ENCODE measurements at regions not wholly inside any gene's neighbourhood (a gene's known extent, or its start where the extent isn't known, plus 50 kb on each side); places are given as distances from the start of the nearest gene placed in this dataset.

GRCh38 chr5:100322483-100322882 lies 212.7 kb upstream of the FAM174A start:
- no peak for TF ChIP-seq EZH2 (IDR thresholded peaks at IDR 0.05; ENCODE audit: borderline replicate concordance, low read depth, low read length, severe bottlenecking)
- TF ChIP-seq, protein P1, sequence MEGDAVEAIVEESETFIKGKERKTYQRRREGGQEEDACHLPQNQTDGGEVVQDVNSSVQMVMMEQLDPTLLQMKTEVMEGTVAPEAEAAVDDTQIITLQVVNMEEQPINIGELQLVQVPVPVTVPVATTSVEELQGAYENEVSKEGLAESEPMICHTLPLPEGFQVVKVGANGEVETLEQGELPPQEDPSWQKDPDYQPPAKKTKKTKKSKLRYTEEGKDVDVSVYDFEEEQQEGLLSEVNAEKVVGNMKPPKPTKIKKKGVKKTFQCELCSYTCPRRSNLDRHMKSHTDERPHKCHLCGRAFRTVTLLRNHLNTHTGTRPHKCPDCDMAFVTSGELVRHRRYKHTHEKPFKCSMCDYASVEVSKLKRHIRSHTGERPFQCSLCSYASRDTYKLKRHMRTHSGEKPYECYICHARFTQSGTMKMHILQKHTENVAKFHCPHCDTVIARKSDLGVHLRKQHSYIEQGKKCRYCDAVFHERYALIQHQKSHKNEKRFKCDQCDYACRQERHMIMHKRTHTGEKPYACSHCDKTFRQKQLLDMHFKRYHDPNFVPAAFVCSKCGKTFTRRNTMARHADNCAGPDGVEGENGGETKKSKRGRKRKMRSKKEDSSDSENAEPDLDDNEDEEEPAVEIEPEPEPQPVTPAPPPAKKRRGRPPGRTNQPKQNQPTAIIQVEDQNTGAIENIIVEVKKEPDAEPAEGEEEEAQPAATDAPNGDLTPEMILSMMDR (IDR thresholded peaks at IDR 0.05; ENCODE audit: borderline replicate concordance, extremely low read depth, low read length, poor library complexity, severe bottlenecking), result no peak
- DNase-seq, result no peak
- Histone ChIP-seq H3K4me2 (ENCODE audit: insufficient read depth, low read length) (no peak overlapping the region), H3K36me3 (ENCODE audit: insufficient read depth, low read length) (no peaks in the 10 kb centered on the region), H3K4me1 (ENCODE audit: insufficient read depth, low read length) (no peaks in the 10 kb centered on the region), H3K9me3 (ENCODE audit: insufficient read depth, low read length, severe bottlenecking) (no peaks in the 10 kb centered on the region), H3K27me3 (ENCODE audit: insufficient read depth, low read length, poor library complexity) (no peaks in the 10 kb centered on the region), H4K20me1 (ENCODE audit: insufficient read depth, low read length) (no peaks in the 10 kb centered on the region), H3K9ac (ENCODE audit: low read depth, low read length) (no peak overlapping the region), H2AFZ (ENCODE audit: low read depth, low read length) (no peak overlapping the region), H3K27ac (ENCODE audit: low read length) (no peak overlapping the region), H3K4me3 (ENCODE audit: low read depth in 1 of 2, low read length in 2 of 2) (no peak overlapping the region), H3K79me2 (ENCODE audit: insufficient read depth, low read length) (no peaks in the 10 kb centered on the region)
- ATAC-seq (ENCODE audit: insufficient read depth, low read depth), result no peak

DNA sequence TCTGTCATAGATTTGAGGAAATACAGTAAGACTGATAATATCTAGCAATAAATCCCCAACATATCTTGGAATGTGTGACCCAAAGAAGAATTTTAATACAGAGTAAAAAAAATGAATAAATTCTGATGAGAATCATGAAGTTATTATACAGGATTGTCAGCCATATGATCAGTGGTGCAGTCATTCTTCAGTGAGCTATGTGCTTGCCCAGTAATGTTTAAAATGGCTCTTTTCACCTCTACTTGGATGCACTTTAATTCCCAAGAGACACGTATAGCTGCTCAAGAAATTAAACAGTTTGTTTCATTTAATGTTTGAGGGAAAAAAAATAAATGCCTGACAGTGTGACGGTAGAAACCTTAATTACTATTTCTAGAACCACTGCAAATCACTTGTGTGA lies 215.3 kb upstream of the FAM174A start:
- Histone ChIP-seq H3K36me3 (ENCODE audit: insufficient read depth, low read length) (no peaks in the 10 kb centered on the region), H3K9ac (ENCODE audit: low read depth, low read length) (no peak overlapping the region), H3K27me3 (ENCODE audit: insufficient read depth, low read length, poor library complexity) (no peaks in the 10 kb centered on the region), H3K4me2 (ENCODE audit: insufficient read depth, low read length) (no peak overlapping the region), H3K9me3 (ENCODE audit: insufficient read depth, low read length, severe bottlenecking) (no peaks in the 10 kb centered on the region), H3K27ac (ENCODE audit: low read length) (no peak overlapping the region), H3K4me3 (ENCODE audit: low read depth in 1 of 2, low read length in 2 of 2) (no peak overlapping the region), H4K20me1 (ENCODE audit: insufficient read depth, low read length) (no peaks in the 10 kb centered on the region), H3K4me1 (ENCODE audit: insufficient read depth, low read length) (no peaks in the 10 kb centered on the region), H2AFZ (ENCODE audit: low read depth, low read length) (no peak overlapping the region), H3K79me2 (ENCODE audit: insufficient read depth, low read length) (no peaks in the 10 kb centered on the region)
- no peak for DNase-seq
- no peak for TF ChIP-seq EZH2 (IDR thresholded peaks at IDR 0.05; ENCODE audit: borderline replicate concordance, low read depth, low read length, severe bottlenecking)
- TF ChIP-seq, protein P1 (IDR thresholded peaks at IDR 0.05; ENCODE audit: borderline replicate concordance, extremely low read depth, low read length, poor library complexity, severe bottlenecking), result no peak
- ATAC-seq (ENCODE audit: insufficient read depth, low read depth), result no peak

DNA sequence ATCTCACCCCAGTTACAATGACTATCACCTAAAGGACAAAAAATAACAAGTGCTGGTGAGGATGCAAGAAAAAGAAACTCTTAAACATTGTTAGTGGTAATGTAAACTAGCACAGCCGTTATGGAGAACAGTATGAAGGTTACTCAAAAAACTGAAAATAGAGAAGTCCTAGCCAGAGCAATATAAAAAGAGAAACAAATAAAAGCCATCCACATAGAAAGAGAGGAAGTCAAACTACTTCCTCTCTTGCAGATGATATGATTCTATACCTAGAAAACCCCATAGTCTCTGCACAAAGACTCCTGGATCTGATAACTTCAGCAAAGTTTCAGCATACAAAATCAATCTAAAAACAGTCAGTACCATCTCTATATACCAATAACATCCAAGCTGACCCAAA lies 221.5 kb upstream of the FAM174A start:
- Histone ChIP-seq H3K9ac (ENCODE audit: low read depth, low read length) (no peak overlapping the region), H4K20me1 (ENCODE audit: insufficient read depth, low read length) (no peaks in the 10 kb centered on the region), H3K36me3 (ENCODE audit: insufficient read depth, low read length) (no peaks in the 10 kb centered on the region), H3K27ac (ENCODE audit: low read length) (no peak overlapping the region), H2AFZ (ENCODE audit: low read depth, low read length) (no peak overlapping the region), H3K4me3 (ENCODE audit: low read depth in 1 of 2, low read length in 2 of 2) (no peak overlapping the region), H3K4me2 (ENCODE audit: insufficient read depth, low read length) (no peak overlapping the region), H3K79me2 (ENCODE audit: insufficient read depth, low read length) (no peaks in the 10 kb centered on the region), H3K9me3 (ENCODE audit: insufficient read depth, low read length, severe bottlenecking) (no peaks in the 10 kb centered on the region), H3K4me1 (ENCODE audit: insufficient read depth, low read length) (no peaks in the 10 kb centered on the region), H3K27me3 (ENCODE audit: insufficient read depth, low read length, poor library complexity) (no peaks in the 10 kb centered on the region)
- no peak for TF ChIP-seq EZH2 (IDR thresholded peaks at IDR 0.05; ENCODE audit: borderline replicate concordance, low read depth, low read length, severe bottlenecking)
- TF ChIP-seq, protein P1 (IDR thresholded peaks at IDR 0.05; ENCODE audit: borderline replicate concordance, extremely low read depth, low read length, poor library complexity, severe bottlenecking), result no peak
- no peak for DNase-seq
- no peak for ATAC-seq (ENCODE audit: insufficient read depth, low read depth)

DNA sequence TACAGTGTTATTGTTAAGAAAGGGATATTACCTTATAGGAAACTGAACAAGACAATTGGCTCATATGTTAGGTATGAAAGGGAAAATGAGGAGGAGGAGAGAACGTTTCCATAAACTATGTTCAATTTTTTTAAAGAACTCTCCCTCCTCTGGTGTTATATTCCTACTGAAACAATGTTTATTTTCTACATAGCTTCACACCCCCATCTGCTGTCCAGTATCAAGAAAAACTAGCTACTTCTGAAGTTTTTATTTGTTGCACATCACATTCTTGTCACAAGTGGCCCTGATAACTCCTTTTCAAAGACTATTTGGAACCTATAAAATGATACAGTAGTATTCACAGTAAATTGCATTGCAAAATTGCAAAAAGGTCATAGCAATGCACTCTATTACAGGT lies 223.4 kb upstream of the FAM174A start:
- Histone ChIP-seq H3K36me3 (ENCODE audit: insufficient read depth, low read length) (no peaks in the 10 kb centered on the region), H3K4me3 (ENCODE audit: low read depth in 1 of 2, low read length in 2 of 2) (no peak overlapping the region), H3K4me1 (ENCODE audit: insufficient read depth, low read length) (no peaks in the 10 kb centered on the region), H3K27ac (ENCODE audit: low read length) (no peak overlapping the region), H3K79me2 (ENCODE audit: insufficient read depth, low read length) (no peaks in the 10 kb centered on the region), H2AFZ (ENCODE audit: low read depth, low read length) (no peak overlapping the region), H3K9me3 (ENCODE audit: insufficient read depth, low read length, severe bottlenecking) (no peaks in the 10 kb centered on the region), H3K27me3 (ENCODE audit: insufficient read depth, low read length, poor library complexity) (no peaks in the 10 kb centered on the region), H3K9ac (ENCODE audit: low read depth, low read length) (no peak overlapping the region), H3K4me2 (ENCODE audit: insufficient read depth, low read length) (no peak overlapping the region), H4K20me1 (ENCODE audit: insufficient read depth, low read length) (no peaks in the 10 kb centered on the region)
- TF ChIP-seq EZH2 (IDR thresholded peaks at IDR 0.05; ENCODE audit: borderline replicate concordance, low read depth, low read length, severe bottlenecking), result no peak
- TF ChIP-seq, protein P1 (IDR thresholded peaks at IDR 0.05; ENCODE audit: borderline replicate concordance, extremely low read depth, low read length, poor library complexity, severe bottlenecking), result no peak
- DNase-seq (no peak), ATAC-seq (ENCODE audit: insufficient read depth, low read depth) (no peak)
